GM12878 (cell line): ENCODE measurements at regions not wholly inside any gene's neighbourhood (a gene's known extent, or its start where the extent isn't known, plus 50 kb on each side); places are given as distances from the start of the nearest gene placed in this dataset.

Source experiments
- ATAC-seq: fragments of 200-7000 bp; cut with Tn5 transposase; 3 replicates; pipeline ENCODE4 v1.9.1; 2020; ENCODE audit warnings: mild to moderate bottlenecking, moderate library complexity
- BruUV-seq: library from RNA; stranded (reverse); fragments of 400-500 nt; replicated peaks from 2 replicates; lab custom pipeline; 2021; lab: Mats Ljungman, UMichigan
- CTCF ChIA-PET: fragments of 300-600 bp; sonication (Branson Sonifier 250); formaldehyde crosslinking; extraction: SDS; loops from one replicate; lab custom pipeline; 2021; ENCODE audit warnings: inconsistent platforms; lab: Yijun Ruan, JAX
- POLR2A ChIA-PET: fragments of 350-600 bp; formaldehyde crosslinking; extraction: SDS; loops from one replicate; lab custom pipeline; 2021; ENCODE audit warnings: inconsistent platforms; lab: Charles Lee
- RAD21 ChIA-PET: fragments of 300-600 bp; sonication (Branson Sonifier 250); formaldehyde crosslinking; loops from one replicate; lab custom pipeline; 2023; ENCODE audit warnings: antibody characterized with exemption; ENCODE audit not compliant: unreplicated experiment; lab: Charles Lee
- SMC1A ChIA-PET: fragments of 300-600 bp; sonication (Branson Sonifier 250); formaldehyde crosslinking; loops from one replicate; lab custom pipeline; 2023; ENCODE audit not compliant: unreplicated experiment, uncharacterized antibody; lab: Charles Lee
- DNase-seq: peaks from one replicate; pipeline ENCODE4 v3.0.0-alpha.2; 2011; ENCODE audit warnings: low read depth, low spot score
- FAIRE-seq: peaks from 3 replicates; lab custom pipeline; 2011; peaks lifted over from hg19 to GRCh38; lab: Jason Lieb, UNC
- H2AFZ ChIP-seq: 2 replicates; pipeline ENCODE4 v1.6.0; 2011; ENCODE audit warnings: low read depth, low read length, control low read depth; ENCODE audit not compliant: control insufficient read depth
- H3K27ac ChIP-seq: 2 replicates; pipeline ENCODE4 v1.5.1; 2011; ENCODE audit warnings: control low read depth; ENCODE audit not compliant: control insufficient read depth, insufficient read depth
- H3K27me3 ChIP-seq, 2 experiments: replicated peaks in 1 of 2; 2 replicates each; pipeline versions ENCODE4 v1.6.0 to v1.6.1; 2011; ENCODE audit warnings: low read length in 1 of 2; ENCODE audit not compliant: control insufficient read depth in 2 of 2, insufficient read depth in 2 of 2
- H3K36me3 ChIP-seq, 2 experiments: 2 replicates each; pipeline ENCODE4 v1.5.1; 2011; ENCODE audit warnings: low read length in 1 of 2; ENCODE audit not compliant: control insufficient read depth in 2 of 2, insufficient read depth in 2 of 2
- H3K4me1 ChIP-seq: 2 replicates; pipeline ENCODE4 v1.6.1; 2011; ENCODE audit warnings: mild to moderate bottlenecking, low read length, moderate library complexity, mixed read lengths; ENCODE audit not compliant: control insufficient read depth, insufficient read depth
- H3K4me2 ChIP-seq: 2 replicates; pipeline ENCODE4 v1.6.0; 2011; ENCODE audit warnings: control low read depth; ENCODE audit not compliant: control insufficient read depth, insufficient read depth
- H3K4me3 ChIP-seq: fragments of 200-600 bp; sonication (generic); 2 replicates; pipeline ENCODE4 v1.5.1; 2016
- H3K79me2 ChIP-seq: 2 replicates; pipeline ENCODE4 v1.6.0; 2011; ENCODE audit warnings: low read length; ENCODE audit not compliant: control insufficient read depth, insufficient read depth
- H3K9ac ChIP-seq: 2 replicates; pipeline ENCODE4 v1.8.0; 2011; ENCODE audit warnings: low read length, control low read depth, mixed read lengths; ENCODE audit not compliant: control insufficient read depth, insufficient read depth
- H3K9me3 ChIP-seq: replicated peaks from 3 replicates; pipeline ENCODE4 v1.5.1; 2011; ENCODE audit warnings: mild to moderate bottlenecking, low read length; ENCODE audit not compliant: control insufficient read depth, insufficient read depth
- H4K20me1 ChIP-seq: 2 replicates; pipeline ENCODE4 v1.6.0; 2011; ENCODE audit not compliant: control insufficient read depth, insufficient read depth
- BRCA1 ChIP-seq: IDR thresholded peaks from 2 replicates; pipeline ENCODE4 v1.6.1; 2011; ENCODE audit warnings: low read depth, low read length, improper control_type of control experiment
- ELK1 ChIP-seq: IDR thresholded peaks from 2 replicates; pipeline ENCODE4 v1.6.1; 2012; ENCODE audit warnings: low read depth, low read length, improper control_type of control experiment
- IRF3 ChIP-seq: fragments of 450-650 bp; IDR thresholded peaks from 2 replicates; pipeline ENCODE4 v1.6.1; 2014; ENCODE audit warnings: mild to moderate bottlenecking
- KDM1A ChIP-seq: fragments of 200-600 bp; sonication (generic); IDR thresholded peaks from 2 replicates; pipeline ENCODE4 v1.6.1; 2016; ENCODE audit warnings: borderline replicate concordance
- NFYB ChIP-seq: IDR thresholded peaks from 2 replicates; pipeline ENCODE4 v1.6.1; 2011; ENCODE audit warnings: low read depth, mild to moderate bottlenecking, low read length, improper control_type of control experiment, moderate library complexity; ENCODE audit not compliant: insufficient read depth
- PAX8 ChIP-seq: fragments of 450-650 bp; IDR thresholded peaks from 2 replicates; pipeline ENCODE4 v1.6.1; 2017; ENCODE audit warnings: mild to moderate bottlenecking, moderate library complexity
- WRNIP1 ChIP-seq: IDR thresholded peaks from 2 replicates; pipeline ENCODE4 v1.6.1; 2011; ENCODE audit warnings: low read depth, low read length, improper control_type of control experiment, borderline replicate concordance
- ZBTB40 ChIP-seq: fragments of 450-650 bp; IDR thresholded peaks from 2 replicates; pipeline ENCODE4 v1.6.1; 2016; ENCODE audit warnings: mild to moderate bottlenecking, moderate library complexity, borderline replicate concordance
- ZZZ3 ChIP-seq: IDR thresholded peaks from 2 replicates; pipeline ENCODE4 v1.6.1; 2011; ENCODE audit warnings: low read depth; ENCODE audit not compliant: control insufficient read depth, insufficient read length
- WGBS: methylation state at CpG from one replicate; pipeline ENCODE4 v1.1.6; 2016; ENCODE audit warnings: low lambda C conversion rate; ENCODE audit not compliant: insufficient replicate concordance, insufficient coverage; ENCODE audit errors: missing lambda C conversion rate; 5-methylcytosine and 5-hydroxymethylcytosine counted together
- in situ Hi-C: fragments of 300-500 bp; cut with MboI; formaldehyde crosslinking; loops from 9 replicates; pipeline ENCODE4 v1.14.3; 2018; ENCODE audit warnings: mixed read lengths
- intact Hi-C: fragments of 100-400 bp; cut with micrococcal nuclease; formaldehyde crosslinking; loops from one replicate; pipeline ENCODE4 v1.14.2; 2022; ENCODE audit not compliant: unreplicated experiment
- TF ChIP-seq, protein P1 (sequence below): IDR thresholded peaks from 2 replicates; pipeline ENCODE4 v1.6.1; 2012; ENCODE audit warnings: mild to moderate bottlenecking, low read depth, low read length

DNA sequence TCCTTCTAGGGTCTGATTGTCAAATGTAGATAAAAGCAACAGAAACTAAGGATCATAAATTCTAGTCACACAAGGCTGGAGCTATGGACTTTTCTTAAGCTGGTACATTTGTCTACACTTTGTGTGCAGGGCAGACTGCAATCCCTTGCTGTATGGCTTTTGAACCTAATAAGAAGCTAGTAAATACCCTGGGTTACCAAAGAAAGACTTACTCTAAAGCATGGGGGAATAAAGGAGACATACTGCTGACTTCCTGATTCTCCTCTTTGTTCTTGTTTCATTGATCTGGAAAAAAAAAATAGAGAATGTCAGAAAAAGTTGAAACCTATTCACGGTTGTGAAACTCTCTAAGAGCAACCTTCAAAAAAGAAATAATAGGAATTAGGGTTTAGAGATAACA lies 216.6 kb upstream of the TLL1 start (continued):
- TF ChIP-seq BRCA1: no peak

DNA sequence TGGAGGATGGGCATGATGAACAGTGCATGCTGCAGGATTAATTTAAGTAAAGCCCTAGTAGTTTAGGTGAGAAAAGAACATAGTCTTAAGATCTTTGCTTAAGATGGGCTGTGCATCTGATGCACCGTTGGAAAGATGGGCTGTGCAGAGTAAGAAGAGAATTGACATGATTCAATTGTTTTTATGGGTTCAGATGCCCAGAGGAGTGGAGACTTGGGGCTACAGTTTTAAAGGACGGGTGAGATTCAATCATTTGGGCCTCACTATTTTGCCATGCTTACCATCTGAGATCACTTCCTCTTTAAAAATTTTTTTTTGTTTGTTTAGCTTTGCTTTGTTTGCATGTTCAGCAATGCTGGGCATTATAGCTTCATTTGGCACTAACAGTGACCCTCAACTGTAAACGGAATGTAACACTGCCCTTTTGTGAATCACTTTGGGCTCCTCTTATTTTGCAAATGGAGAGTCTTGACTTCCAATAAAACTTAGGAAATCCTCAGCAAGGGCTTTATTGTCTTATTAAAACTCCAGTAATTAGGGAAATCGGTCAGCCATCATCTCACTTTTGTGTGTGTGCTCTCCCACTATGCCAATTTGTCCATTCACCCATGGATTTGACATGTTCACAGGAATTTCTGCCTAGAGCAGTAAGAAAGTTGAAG lies 216.1 kb upstream of the TLL1 start:
- H3K4me1 ChIP-seq: no peaks in the 10 kb centered on the region
- ChIA-PET SMC1A (interaction anchor here (1.1 kb wide), 1 partner anchor 542 kb away, joined by 3 read pairs; no protein-coding TSS in a partner anchor), CTCF (no interaction called here)
- TF ChIP-seq ZZZ3: no peak
- TF ChIP-seq, protein P1, sequence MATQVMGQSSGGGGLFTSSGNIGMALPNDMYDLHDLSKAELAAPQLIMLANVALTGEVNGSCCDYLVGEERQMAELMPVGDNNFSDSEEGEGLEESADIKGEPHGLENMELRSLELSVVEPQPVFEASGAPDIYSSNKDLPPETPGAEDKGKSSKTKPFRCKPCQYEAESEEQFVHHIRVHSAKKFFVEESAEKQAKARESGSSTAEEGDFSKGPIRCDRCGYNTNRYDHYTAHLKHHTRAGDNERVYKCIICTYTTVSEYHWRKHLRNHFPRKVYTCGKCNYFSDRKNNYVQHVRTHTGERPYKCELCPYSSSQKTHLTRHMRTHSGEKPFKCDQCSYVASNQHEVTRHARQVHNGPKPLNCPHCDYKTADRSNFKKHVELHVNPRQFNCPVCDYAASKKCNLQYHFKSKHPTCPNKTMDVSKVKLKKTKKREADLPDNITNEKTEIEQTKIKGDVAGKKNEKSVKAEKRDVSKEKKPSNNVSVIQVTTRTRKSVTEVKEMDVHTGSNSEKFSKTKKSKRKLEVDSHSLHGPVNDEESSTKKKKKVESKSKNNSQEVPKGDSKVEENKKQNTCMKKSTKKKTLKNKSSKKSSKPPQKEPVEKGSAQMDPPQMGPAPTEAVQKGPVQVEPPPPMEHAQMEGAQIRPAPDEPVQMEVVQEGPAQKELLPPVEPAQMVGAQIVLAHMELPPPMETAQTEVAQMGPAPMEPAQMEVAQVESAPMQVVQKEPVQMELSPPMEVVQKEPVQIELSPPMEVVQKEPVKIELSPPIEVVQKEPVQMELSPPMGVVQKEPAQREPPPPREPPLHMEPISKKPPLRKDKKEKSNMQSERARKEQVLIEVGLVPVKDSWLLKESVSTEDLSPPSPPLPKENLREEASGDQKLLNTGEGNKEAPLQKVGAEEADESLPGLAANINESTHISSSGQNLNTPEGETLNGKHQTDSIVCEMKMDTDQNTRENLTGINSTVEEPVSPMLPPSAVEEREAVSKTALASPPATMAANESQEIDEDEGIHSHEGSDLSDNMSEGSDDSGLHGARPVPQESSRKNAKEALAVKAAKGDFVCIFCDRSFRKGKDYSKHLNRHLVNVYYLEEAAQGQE: no peak
- no peak for TF ChIP-seq ELK1
- TF ChIP-seq ZBTB40: no peak
- TF ChIP-seq NFYB: no peak
- TF ChIP-seq WRNIP1: no peak
- no peak for TF ChIP-seq KDM1A
- no peak for TF ChIP-seq IRF3
- TF ChIP-seq PAX8: no peak

More for the DNA sequence above, 216.1 kb upstream of the TLL1 start:
- no TSS peak for BruUV-seq
- ChIA-PET POLR2A (no interaction called here), RAD21 (no interaction called here)
- 21% methylated on average over 4 of the region's 4 CpGs for WGBS
- ATAC-seq (no peak), DNase-seq (no peak), FAIRE-seq (no peak)
- H3K79me2 ChIP-seq: no peaks in the 10 kb centered on the region
- H2AFZ ChIP-seq: no peak overlapping the region
- H3K27ac ChIP-seq: no peak overlapping the region
- no peak overlapping the region for H3K9ac ChIP-seq
- no peak overlapping the region for H3K4me2 ChIP-seq
- intact Hi-C loops: no loop called here
- no peaks in the 10 kb centered on the region for H3K36me3 ChIP-seq
- H3K9me3 ChIP-seq: no peaks in the 10 kb centered on the region
- H3K4me3 ChIP-seq: no peak overlapping the region
- no peaks in the 10 kb centered on the region for H4K20me1 ChIP-seq
- no peaks in the 10 kb centered on the region for H3K27me3 ChIP-seq
- in situ Hi-C loops: no loop called here
